ENCODE measurements at regions not wholly inside any gene's neighbourhood (a gene's known extent, or its start where the extent isn't known, plus 50 kb on each side); places are given as distances from the start of the nearest gene placed in this dataset.

GRCh38 chr2:238557936-238558335 is 131.2 kb downstream of the ASB1 start:
- no peak overlapping the region for H3K27ac ChIP-seq
- TF ChIP-seq CTCF (IDR thresholded peaks at IDR 0.05) (no peak), ZFX (IDR thresholded peaks at IDR 0.05; ENCODE audit: borderline replicate concordance) (no peak)

GRCh38 chr2:238558456-238559099 is 131.9 kb downstream of the ASB1 start:
- H3K27ac ChIP-seq = no peak overlapping the region
- TF ChIP-seq ZFX (IDR thresholded peaks at IDR 0.05; ENCODE audit: borderline replicate concordance) (no peak), CTCF (IDR thresholded peaks at IDR 0.05) (no peak)

- no peak for TF ChIP-seq ZFX (IDR thresholded peaks at IDR 0.05; ENCODE audit: borderline replicate concordance)
- TF ChIP-seq CTCF (IDR thresholded peaks at IDR 0.05) = no peak
- H3K27ac ChIP-seq = no peak overlapping the region
Measured at GRCh38 chr2:238560234-238560633, 133.5 kb downstream of the ASB1 start.

- no peak for TF ChIP-seq ZFX (IDR thresholded peaks at IDR 0.05; ENCODE audit: borderline replicate concordance)
- no peak for TF ChIP-seq CTCF (IDR thresholded peaks at IDR 0.05)
Measured at GRCh38 chr2:238561230-238561629, 134.5 kb downstream of the ASB1 start.

GRCh38 chr2:238562446-238562845 is 135.7 kb downstream of the ASB1 start:
- TF ChIP-seq ZFX (IDR thresholded peaks at IDR 0.05; ENCODE audit: borderline replicate concordance) = no peak
- no peak for TF ChIP-seq CTCF (IDR thresholded peaks at IDR 0.05)
- H3K27ac ChIP-seq = no peak overlapping the region

More at GRCh38 chr2:238561230-238561629, 134.5 kb downstream of the ASB1 start:
- no peak overlapping the region for H3K27ac ChIP-seq

- no peak overlapping the region for H3K27ac ChIP-seq
- TF ChIP-seq ZFX (IDR thresholded peaks at IDR 0.05; ENCODE audit: borderline replicate concordance) (no peak), CTCF (IDR thresholded peaks at IDR 0.05) (no peak)
Measured at GRCh38 chr2:238563551-238563950, 136.8 kb downstream of the ASB1 start.

GRCh38 chr2:238564286-238564920 is 137.7 kb downstream of the ASB1 start:
- no peak for TF ChIP-seq ZFX (IDR thresholded peaks at IDR 0.05; ENCODE audit: borderline replicate concordance)
- TF ChIP-seq CTCF (IDR thresholded peaks at IDR 0.05) = no peak
- H3K27ac ChIP-seq = no peak overlapping the region
